Smooth muscle cell (in vitro differentiated cells): ENCODE measurements at regions not wholly inside any gene's neighbourhood (a gene's known extent, or its start where the extent isn't known, plus 50 kb on each side); places are given as distances from the start of the nearest gene placed in this dataset.

Source experiments
- DNase-seq: peaks from one replicate; lab custom pipeline; 2025; ENCODE audit not compliant: unreplicated experiment; lab: John Stamatoyannopoulos, UW
- H2AFZ ChIP-seq: fragments of 200-600 bp; sonication (generic); 2 replicates; pipeline ENCODE4 v1.6.0; 2016; ENCODE audit warnings: antibody characterized with exemption, low read depth, mild to moderate bottlenecking
- H3F3A ChIP-seq: fragments of 200-600 bp; sonication (generic); 2 replicates; pipeline ENCODE4 v1.6.0; 2017; ENCODE audit warnings: antibody characterized with exemption, low read depth
- H3K27ac ChIP-seq: fragments of 200-600 bp; sonication (generic); 2 replicates; pipeline ENCODE4 v1.5.1; 2016; ENCODE audit warnings: low read depth, mild to moderate bottlenecking
- H3K27me3 ChIP-seq: fragments of 200-600 bp; sonication (generic); 2 replicates; pipeline ENCODE4 v1.6.1; 2016; ENCODE audit warnings: low read depth, mild to moderate bottlenecking
- H3K36me3 ChIP-seq: fragments of 200-600 bp; sonication (generic); 2 replicates; pipeline ENCODE4 v1.5.1; 2016; ENCODE audit warnings: low read depth
- H3K4me1 ChIP-seq: fragments of 200-600 bp; sonication (generic); 2 replicates; pipeline ENCODE4 v1.5.1; 2016; ENCODE audit warnings: low read depth
- H3K4me2 ChIP-seq: fragments of 200-600 bp; sonication (generic); 2 replicates; pipeline ENCODE4 v1.6.0; 2016; ENCODE audit warnings: mild to moderate bottlenecking
- H3K4me3 ChIP-seq: fragments of 200-600 bp; sonication (generic); 2 replicates; pipeline ENCODE4 v1.5.1; 2016; ENCODE audit warnings: mild to moderate bottlenecking
- H3K79me2 ChIP-seq: fragments of 200-600 bp; sonication (generic); 2 replicates; pipeline ENCODE4 v1.6.0; 2016; ENCODE audit warnings: low read depth, mild to moderate bottlenecking
- H3K9ac ChIP-seq: fragments of 200-600 bp; sonication (generic); 2 replicates; pipeline ENCODE4 v1.6.0; 2016; ENCODE audit warnings: low read depth
- H3K9me3 ChIP-seq: fragments of 200-600 bp; sonication (generic); replicated peaks from 2 replicates; pipeline ENCODE4 v1.5.1; 2016; ENCODE audit warnings: low read depth
- H4K20me1 ChIP-seq: fragments of 200-600 bp; sonication (generic); 2 replicates; pipeline ENCODE4 v1.6.0; 2016; ENCODE audit warnings: low read depth
- CTCF ChIP-seq: fragments of 200-600 bp; sonication (generic); IDR thresholded peaks from 2 replicates; pipeline ENCODE4 v1.5.1; 2017; ENCODE audit warnings: borderline replicate concordance, mild to moderate bottlenecking, antibody characterized with exemption; ENCODE audit not compliant: insufficient read depth, poor library complexity, severe bottlenecking
- WGBS: methylation state at CpG from one replicate; pipeline ENCODE4 v1.1.7; 2016; ENCODE audit warnings: low lambda C conversion rate; 5-methylcytosine and 5-hydroxymethylcytosine counted together

- Histone ChIP-seq H3K4me1 (peaks cover 16% of the 10 kb centered on the region), H3K4me3 (no peak overlapping the region), H3K9me3 (no peaks in the 10 kb centered on the region), H3K79me2 (no peaks in the 10 kb centered on the region), H2AFZ (no peak overlapping the region), H3K9ac (no peak overlapping the region), H4K20me1 (no peaks in the 10 kb centered on the region), H3F3A (peaks cover 7% of the 10 kb centered on the region), H3K27me3 (no peaks in the 10 kb centered on the region), H3K36me3 (no peaks in the 10 kb centered on the region), H3K27ac (no peak overlapping the region), H3K4me2 (no peak overlapping the region)
- no peak for DNase-seq
- WGBS: 39% methylated on average over 2 of the region's 2 CpGs
- no peak for TF ChIP-seq CTCF
Measured at GRCh38 chr7:42319631-42320030, 82.6 kb upstream of the GLI3 start.

- Histone ChIP-seq H3K9me3 (peaks cover 6% of the 10 kb centered on the region), H3K4me2 (peak overlapping the region; percentile 74), H3F3A (peaks cover 9% of the 10 kb centered on the region), H3K4me1 (peaks cover 21% of the 10 kb centered on the region), H3K27ac (peak overlapping the region; percentile 89), H3K27me3 (no peaks in the 10 kb centered on the region), H2AFZ (no peak overlapping the region), H3K79me2 (no peaks in the 10 kb centered on the region), H3K36me3 (no peaks in the 10 kb centered on the region), H3K4me3 (peak overlapping the region; percentile 20), H4K20me1 (no peaks in the 10 kb centered on the region), H3K9ac (peak overlapping the region; percentile 31)
- no peak for TF ChIP-seq CTCF
- no peak for DNase-seq
Measured at GRCh38 chr7:42315631-42316030, 78.6 kb upstream of the GLI3 start.

GRCh38 chr7:42315103-42315502 lies 78.1 kb upstream of the GLI3 start:
- Histone ChIP-seq H3K9ac (peak overlapping the region; percentile 31), H3K4me3 (peak overlapping the region; percentile 20), H2AFZ (peak overlapping the region; percentile 73), H3K36me3 (no peaks in the 10 kb centered on the region), H3K27ac (peak overlapping the region; percentile 89), H3K9me3 (peaks cover 10% of the 10 kb centered on the region), H4K20me1 (no peaks in the 10 kb centered on the region), H3K4me2 (peak overlapping the region; percentile 74), H3F3A (peaks cover 9% of the 10 kb centered on the region), H3K79me2 (no peaks in the 10 kb centered on the region), H3K4me1 (peaks cover 21% of the 10 kb centered on the region), H3K27me3 (no peaks in the 10 kb centered on the region)
- 30% methylated on average over 3 of the region's 3 CpGs for WGBS
- no peak for DNase-seq
- TF ChIP-seq CTCF: no peak

- H3K79me2 ChIP-seq: no peaks in the 10 kb centered on the region
- no peaks in the 10 kb centered on the region for H3K27me3 ChIP-seq
- H3F3A ChIP-seq: peaks cover 9% of the 10 kb centered on the region
- DNase-seq: no peak
- peak overlapping the region; percentile 74 for H3K4me2 ChIP-seq
- H3K36me3 ChIP-seq: no peaks in the 10 kb centered on the region
- H3K4me1 ChIP-seq: peaks cover 21% of the 10 kb centered on the region
- no peak overlapping the region for H3K4me3 ChIP-seq
- no peak for TF ChIP-seq CTCF
- peak overlapping the region; percentile 31 for H3K9ac ChIP-seq
- peak overlapping the region; percentile 89 for H3K27ac ChIP-seq
- no peaks in the 10 kb centered on the region for H4K20me1 ChIP-seq
- 72% methylated on average over 1 of the region's 1 CpG for WGBS
- H2AFZ ChIP-seq: peak overlapping the region; percentile 73
- peaks cover 10% of the 10 kb centered on the region for H3K9me3 ChIP-seq
Measured at GRCh38 chr7:42314696-42315095, 77.7 kb upstream of the GLI3 start.
